T47D (cell line): ENCODE measurements at regions not wholly inside any gene's neighbourhood (a gene's known extent, or its start where the extent isn't known, plus 50 kb on each side); places are given as distances from the start of the nearest gene placed in this dataset.

Experiments
- DNase-seq, 2 experiments: peaks; one replicate each; pipeline versions ENCODE4 v3.0.0 to v3.0.0-alpha.2; 2011 to 2012; ENCODE audit warnings: low read depth in 1 of 2, low spot score in 1 of 2
- JUND ChIP-seq: IDR thresholded peaks from 2 replicates; pipeline ENCODE4 v1.6.1; 2012; ENCODE audit warnings: low read depth
- in situ Hi-C: cut with HindIII; loops from 2 replicates; pipeline ENCODE4 v1.10.0; 2016; ENCODE audit warnings: low sequenced_read_pairs, low pct_unique_long_range_greater_than_20kb

DNA sequence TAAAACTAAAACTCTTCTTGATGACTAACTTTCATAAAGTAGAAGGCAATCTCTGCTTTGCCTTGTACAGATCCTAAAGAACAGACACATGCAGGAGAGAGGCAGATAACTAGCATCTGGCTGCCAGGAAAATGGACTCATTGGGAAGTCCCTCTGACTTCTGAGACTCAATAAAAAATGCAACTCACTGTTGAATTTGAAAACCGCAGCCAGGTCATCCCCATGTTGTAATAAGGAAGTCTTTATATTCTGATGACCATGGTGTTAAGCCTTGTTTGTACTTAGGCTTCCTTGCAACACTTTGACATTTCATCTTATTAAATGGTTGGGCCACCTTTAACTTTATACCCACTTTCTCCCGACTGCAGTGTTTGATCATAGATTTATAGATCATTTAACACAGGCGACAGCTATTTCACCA, 375.1 kb upstream of the KCNH7 start:
- in situ Hi-C loops: no loop called here
- no peak for TF ChIP-seq JUND
- DNase-seq: peak in 1 of 2 experiments; percentile 88

DNA sequence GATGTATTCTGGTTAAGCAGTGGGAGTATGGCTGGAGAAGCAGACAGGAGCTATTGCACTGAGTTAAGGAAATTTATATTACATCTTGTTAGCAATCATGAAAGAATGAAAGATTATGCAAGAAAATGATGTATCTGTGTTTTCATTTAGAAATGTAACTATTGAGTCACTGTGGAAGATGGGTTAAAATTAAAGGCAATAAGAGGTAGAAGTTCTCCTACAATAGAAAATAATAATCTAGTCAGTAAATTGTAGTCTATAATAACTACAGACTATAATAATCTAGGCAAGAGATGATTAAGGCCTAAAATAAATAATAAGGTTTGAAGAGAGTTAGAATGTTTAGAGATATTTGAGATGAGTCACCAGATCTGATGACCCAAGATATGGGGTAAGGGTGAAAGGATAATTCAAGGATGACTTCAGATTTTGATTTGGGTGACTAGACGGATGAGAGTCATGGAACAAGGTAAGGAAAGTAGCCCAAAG, 371.9 kb upstream of the KCNH7 start:
- in situ Hi-C loops: no loop called here
- no peak for TF ChIP-seq JUND
- DNase-seq: no peak

DNA sequence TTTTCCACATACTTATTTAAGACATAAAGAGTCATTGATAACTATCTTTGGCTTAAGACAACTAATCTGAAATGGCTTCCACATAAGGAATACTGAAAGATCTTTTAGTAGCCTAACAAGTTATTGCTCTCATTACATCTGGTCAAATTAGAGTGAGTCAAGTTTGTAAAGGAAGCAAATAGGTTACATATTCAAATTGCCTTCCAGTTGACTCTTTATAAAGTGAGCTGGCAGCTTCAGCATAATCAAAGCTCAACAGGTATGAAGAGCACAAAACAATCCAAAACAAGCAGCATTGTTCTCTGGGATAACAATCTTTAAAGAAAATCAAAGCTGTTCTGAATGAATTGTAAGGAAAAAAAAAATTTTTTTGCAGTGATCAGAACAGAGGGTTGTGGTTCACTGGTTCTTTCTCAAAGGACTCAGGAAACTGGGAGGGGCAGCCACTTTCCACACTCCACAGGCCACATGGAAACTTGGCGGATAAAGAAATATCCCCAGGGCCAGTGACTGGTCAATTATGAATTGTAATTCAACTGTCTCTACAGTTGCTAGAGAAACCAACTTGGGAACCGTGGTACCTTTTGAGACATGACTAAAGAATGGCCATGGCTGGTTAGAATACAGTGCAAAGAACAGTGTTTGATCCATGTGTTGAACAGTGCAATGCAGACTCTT, 369.3 kb upstream of the KCNH7 start:
- no peak for DNase-seq
- no peak for TF ChIP-seq JUND
- in situ Hi-C loops: no loop called here

DNA sequence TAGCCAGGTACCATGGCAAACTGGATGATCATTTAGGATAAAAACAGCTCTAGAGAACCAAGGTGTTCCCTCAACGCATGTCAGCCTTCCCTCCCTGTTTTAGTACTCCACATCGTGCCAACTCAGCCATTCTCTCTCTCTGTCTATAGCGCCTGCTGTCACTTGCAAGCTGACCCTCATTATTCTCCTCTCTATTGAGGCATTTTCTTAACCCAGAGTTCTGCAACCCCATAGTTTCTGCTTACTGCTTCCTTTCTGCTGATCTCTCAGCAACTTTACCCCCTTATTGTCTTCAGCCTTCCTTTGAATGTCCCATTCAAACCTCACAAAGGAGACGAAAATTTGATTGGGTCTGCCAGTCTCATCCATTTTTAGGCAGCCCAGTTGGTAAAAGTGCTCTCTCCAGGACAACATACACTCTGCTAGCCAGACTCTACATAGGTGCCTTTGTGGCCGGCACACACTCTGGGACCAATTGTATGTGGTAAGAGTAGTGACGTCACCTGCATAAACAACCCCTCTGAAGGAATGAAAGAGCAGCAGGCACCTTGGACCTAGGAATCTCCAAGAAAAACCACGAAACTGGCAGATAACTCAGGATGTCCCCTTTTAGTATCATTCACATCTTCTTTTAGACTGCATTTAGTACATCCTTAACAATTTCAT, 367.2 kb upstream of the KCNH7 start:
- DNase-seq: no peak
- in situ Hi-C loops: no loop called here
- no peak for TF ChIP-seq JUND

DNA sequence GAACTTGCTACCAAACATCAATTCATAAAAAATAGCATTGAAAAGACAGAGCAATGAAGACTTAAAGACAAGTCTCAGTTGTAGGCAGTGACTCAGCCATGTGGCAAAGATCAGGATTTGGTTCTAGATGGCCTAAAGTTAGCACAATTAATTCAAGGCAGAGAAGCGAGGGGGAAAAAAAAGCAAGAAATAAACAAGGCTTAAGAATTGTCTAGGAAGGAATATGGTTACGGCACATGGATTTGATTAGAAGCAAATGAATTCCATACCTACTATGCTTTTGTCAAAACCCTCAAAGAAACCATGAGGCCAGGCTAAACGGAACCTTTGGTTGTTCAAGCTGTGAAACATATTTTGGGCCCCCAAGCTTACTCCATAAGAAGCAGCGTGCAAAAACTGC, 362.2 kb upstream of the KCNH7 start:
- in situ Hi-C loops: no loop called here
- no peak for DNase-seq

DNA sequence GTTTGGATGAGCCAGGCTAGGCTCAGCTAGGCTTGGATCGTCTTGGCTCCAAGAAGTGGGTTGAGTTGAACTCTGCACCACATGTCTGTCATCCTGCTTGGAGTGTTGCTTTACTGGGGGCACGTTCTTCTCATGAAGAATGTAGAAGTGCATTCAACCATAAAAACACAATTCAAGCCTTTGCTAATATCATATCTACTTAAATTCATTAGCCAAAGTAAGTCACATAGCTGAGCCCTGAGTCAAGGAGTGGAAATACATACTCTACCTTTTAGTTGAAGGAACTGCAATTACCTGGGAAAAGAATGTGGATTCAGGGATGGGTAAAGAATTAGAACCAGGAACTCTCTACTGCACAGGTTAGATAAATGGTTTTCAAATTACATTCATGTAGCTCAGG, 360.4 kb upstream of the KCNH7 start:
- DNase-seq: no peak
- no peak for TF ChIP-seq JUND
- in situ Hi-C loops: no loop called here

More for the DNA sequence above, 362.2 kb upstream of the KCNH7 start:
- TF ChIP-seq JUND: no peak

DNA sequence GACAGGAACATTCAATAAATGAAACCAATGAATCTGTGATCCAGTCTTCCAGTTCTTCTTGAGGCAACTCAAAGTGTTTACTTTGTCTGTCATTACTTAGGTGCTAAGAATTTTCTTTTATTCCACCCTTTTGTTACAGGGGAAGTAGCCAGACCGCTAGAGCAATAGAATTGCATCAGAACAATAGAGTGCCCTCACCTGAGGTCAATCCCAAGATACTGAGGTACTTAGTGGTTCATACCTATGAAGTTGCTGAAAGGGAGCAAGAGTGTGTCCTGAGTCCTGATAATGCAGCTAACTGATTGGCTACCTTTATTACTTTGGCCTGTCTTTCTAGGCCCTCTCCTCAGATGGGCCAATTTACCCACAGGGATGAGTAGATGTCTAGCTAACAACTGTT, 359.4 kb upstream of the KCNH7 start:
- DNase-seq: no peak
- in situ Hi-C loops: no loop called here
- TF ChIP-seq JUND: no peak

DNA sequence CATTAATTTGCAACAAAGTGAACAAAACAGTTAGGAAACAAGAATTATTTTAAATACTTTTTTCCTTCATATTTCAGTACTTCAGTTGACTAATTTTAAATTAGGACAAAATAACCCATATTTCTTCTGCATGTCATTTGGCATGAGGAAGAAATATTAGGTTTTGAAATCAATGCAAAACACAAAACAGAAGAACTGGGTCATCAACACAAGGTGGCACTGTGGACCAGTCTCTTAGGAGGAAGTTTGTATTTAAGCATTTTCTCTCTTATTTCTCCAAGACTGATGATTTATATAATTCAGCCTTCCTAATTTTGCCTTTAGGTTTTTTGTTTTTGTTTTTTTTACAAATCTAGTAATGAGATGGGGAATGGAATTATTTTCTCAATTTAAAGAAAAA, 352.8 kb upstream of the KCNH7 start:
- in situ Hi-C loops: no loop called here
- peak in 1 of 2 experiments; percentile 62 for DNase-seq
- TF ChIP-seq JUND: no peak

DNA sequence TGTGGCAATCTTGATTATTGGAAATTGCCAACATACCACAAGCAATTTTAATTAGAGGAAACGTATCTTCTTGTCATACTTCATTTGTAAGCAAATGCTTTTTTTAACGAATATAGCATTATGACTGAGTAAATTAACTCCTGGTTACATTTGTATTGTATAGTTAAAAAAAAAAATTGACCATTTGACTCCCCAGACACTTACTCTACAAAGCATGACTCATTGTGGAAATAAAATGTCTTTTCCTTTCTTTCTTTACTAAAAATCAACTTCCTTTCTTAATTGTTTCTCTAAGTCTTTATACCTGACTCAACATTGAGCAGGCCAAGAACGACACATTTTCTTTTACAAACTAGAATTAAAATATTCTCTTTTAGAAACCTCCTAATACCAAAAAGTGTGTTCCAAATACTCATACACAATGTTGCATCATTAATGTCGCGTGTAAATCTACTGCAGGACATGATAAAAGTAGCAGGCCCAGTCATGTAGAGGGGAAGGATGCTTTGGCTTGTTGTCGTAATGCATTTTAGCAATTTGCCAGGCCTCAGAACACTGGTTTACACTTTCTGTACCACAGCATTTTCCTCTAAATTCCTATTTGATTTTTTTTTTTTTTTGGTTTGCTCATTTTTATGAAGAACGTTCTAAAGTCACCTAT, 349.6 kb upstream of the KCNH7 start:
- DNase-seq: no peak
- in situ Hi-C loops: no loop called here
- no peak for TF ChIP-seq JUND

DNA sequence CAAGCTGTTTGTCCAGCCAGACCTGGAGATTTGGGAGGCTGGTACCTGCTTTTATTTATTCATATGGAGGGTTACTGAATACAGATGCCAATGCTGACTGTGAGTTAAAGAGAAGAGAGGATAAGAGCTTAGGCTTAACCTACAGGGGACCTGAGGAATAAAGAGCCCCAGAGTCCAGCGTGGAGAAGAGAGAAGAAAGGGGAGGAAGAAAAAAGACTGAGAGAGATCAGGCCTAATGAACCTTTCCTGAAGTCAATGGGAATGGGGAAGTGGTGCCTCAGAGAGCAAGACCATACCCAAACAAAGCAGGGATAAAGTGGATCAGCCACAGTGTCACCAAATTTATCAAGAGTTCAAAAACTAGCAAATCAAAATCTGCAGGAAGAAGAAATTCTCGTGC, 348.6 kb upstream of the KCNH7 start:
- in situ Hi-C loops: no loop called here
- DNase-seq: no peak
- no peak for TF ChIP-seq JUND

DNA sequence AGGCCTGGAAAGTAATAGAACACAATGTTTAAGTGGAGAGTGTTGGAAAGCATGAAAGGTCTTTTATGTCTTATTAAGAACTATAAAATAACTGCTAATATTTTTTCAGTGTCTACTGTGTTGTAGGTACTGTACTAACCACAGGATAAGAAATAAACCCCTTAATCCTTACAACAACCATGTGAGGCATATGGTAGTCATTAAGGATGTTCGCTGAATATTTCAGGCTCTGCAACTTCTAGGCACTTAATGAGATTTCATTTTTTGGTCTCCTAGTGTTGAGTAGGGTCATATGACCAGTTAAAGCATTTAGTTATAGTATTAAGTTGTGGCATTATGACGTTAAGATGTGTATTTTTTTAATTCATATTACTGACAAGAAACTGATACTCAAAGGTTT, 346.6 kb upstream of the KCNH7 start:
- no peak for TF ChIP-seq JUND
- in situ Hi-C loops: no loop called here
- DNase-seq: no peak

DNA sequence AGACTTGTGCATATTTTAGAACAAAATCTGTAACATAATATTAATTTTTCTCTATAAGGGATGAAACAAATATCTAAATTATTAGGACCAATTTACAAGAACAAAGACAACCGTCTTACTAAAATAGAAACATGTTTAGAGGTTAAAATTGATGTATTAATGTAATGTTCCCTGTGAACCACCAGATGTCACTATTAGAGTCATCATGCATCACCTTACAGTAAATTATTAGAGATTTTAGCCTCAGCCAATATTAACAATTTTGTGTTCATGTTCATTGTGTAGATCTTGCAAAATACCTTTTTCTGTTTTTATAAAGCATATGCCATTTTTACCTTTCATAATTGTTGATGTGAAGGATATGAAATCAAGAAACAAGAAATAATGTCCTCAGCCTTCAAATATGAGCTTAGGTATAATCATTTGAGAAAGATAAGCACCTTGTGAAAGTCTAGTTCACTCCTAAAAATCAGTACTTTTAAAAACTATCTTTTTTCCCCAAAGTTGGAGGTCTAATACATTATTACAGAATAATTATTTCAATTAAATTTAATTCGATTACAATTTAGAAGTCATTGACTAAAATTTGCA, 344.3 kb upstream of the KCNH7 start:
- no peak for TF ChIP-seq JUND
- peak in 1 of 2 experiments; percentile 17 for DNase-seq
- in situ Hi-C loops: no loop called here

DNA sequence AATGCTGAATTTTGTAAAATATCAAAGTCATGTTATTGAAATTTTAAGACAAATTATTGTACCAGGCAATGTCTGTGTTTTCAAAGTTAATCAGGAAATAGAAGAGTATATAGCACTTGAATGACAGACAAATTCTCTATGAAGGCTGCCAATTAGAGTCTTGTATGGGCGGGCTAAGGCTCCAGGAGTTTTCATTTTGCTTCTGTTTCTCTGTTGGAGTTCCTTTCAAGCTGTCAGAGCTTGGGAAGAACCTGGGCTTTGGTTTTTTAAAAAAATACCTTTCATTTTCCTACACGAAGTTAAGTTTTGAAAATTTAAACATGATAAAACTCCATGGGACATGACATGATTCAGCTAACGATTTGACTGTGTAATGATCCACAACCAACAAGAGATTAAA, 339.0 kb upstream of the KCNH7 start:
- DNase-seq: no peak
- in situ Hi-C loops: no loop called here
- no peak for TF ChIP-seq JUND
